Stimulated activated memory B cell treated with anti-CD40 and anti-IgM and Interleukin-4, amounts not matched to agents 10 μg/mL and 1 μg/mL and 100 μg/mL, for 72 hours (primary cell): ENCODE measurements at regions not wholly inside any gene's neighbourhood (a gene's known extent, or its start where the extent isn't known, plus 50 kb on each side); places are given as distances from the start of the nearest gene placed in this dataset.
A peak's percentile ranks its signal among the peaks of the same experiment; 100 is the strongest.

Source experiments
- ATAC-seq: fragments of 150-1000 bp; cut with Tn5 transposase; 2 replicates; pipeline ENCODE4 v1.10.0; 2021
- H3K27ac Mint-ChIP-seq: one replicate; pipeline ENCODE4 v1.8.0; 2022; ENCODE audit warnings: mild to moderate bottlenecking, mixed read lengths
- H3K27me3 Mint-ChIP-seq: one replicate; pipeline ENCODE4 v1.8.0; 2022; ENCODE audit warnings: mixed read lengths
- H3K36me3 Mint-ChIP-seq: one replicate; pipeline ENCODE4 v1.8.0; 2022; ENCODE audit warnings: mixed read lengths
- H3K4me1 Mint-ChIP-seq: one replicate; pipeline ENCODE4 v1.8.0; 2022; ENCODE audit warnings: mixed read lengths
- H3K4me3 Mint-ChIP-seq: one replicate; pipeline ENCODE4 v1.8.0; 2022; ENCODE audit warnings: mild to moderate bottlenecking, moderate library complexity, mixed read lengths
- H3K9me3 Mint-ChIP-seq: one replicate; pipeline ENCODE4 v1.8.0; 2022; ENCODE audit warnings: mixed read lengths

DNA sequence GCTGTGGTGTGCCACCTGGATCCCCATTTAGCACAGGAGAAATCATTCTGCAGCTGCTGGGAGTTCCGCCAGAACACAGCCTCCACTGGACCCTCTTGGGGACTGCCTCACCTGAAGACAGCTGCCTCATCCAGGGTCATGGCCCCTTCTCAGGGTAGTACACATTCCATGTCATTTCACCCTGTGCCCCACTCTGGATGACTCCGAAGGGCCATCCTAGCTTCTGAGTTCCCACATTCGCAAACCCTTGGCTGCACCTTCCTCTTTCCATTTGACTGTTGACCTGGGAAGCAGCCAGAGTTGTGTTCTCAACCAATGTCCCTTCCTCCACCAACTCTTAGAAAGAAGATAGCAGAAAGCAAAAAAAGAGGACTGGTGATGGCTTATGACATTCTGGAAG, 125.6 kb upstream of the TBX20 start:
- Mint-ChIP-seq H3K4me1 (peaks cover 9% of the 10 kb centered on the region), H3K4me3 (no peak overlapping the region), H3K9me3 (peaks cover 3% of the 10 kb centered on the region), H3K27me3 (peaks cover 14% of the 10 kb centered on the region), H3K27ac (no peak overlapping the region), H3K36me3 (no peaks in the 10 kb centered on the region)
- ATAC-seq: no peak

DNA sequence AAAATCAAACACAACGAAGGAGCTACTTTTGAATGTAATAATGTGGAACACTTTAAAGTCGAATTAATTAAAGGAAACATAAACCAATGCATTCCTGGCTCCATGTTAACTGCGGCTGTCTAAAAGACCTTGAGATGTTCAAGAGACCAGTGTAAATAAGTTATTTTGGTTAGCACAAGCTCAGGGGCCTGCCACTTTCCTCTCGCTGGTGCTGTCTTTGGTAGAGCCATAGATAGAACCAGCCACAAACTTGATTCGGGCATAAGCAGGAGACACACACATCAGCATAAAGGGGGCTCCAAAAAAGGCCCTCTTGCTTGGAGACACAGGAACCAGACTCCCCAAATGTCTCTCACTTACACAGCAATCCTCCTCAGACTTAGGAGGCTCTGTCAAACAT, 121.6 kb upstream of the TBX20 start:
- no peak overlapping the region for H3K4me3 Mint-ChIP-seq
- ATAC-seq: no peak
- H3K9me3 Mint-ChIP-seq: peaks cover 5% of the 10 kb centered on the region
- no peaks in the 10 kb centered on the region for H3K36me3 Mint-ChIP-seq
- H3K27ac Mint-ChIP-seq: no peak overlapping the region
- H3K27me3 Mint-ChIP-seq: peaks cover 14% of the 10 kb centered on the region
- no peaks in the 10 kb centered on the region for H3K4me1 Mint-ChIP-seq

DNA sequence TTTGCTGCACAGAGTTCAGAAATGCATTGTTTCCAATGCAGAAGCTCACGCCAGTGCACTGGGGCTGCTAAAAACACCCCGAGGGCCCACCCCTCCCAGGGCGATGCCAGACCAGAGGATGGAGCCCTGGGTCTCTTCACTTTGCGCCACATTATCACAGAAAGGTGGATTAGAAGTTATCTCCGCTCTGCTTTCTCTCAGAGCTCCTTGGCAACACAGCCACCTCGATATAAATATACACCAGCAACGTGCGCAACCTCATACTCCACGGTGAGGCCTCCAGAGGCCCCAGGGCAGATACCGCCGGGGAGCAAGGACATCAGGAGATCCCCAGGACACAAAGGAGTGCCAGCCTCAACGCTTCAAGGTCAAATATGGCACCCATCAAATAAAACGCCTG, 121.0 kb upstream of the TBX20 start:
- no peak for ATAC-seq
- H3K9me3 Mint-ChIP-seq: peaks cover 5% of the 10 kb centered on the region
- no peak overlapping the region for H3K4me3 Mint-ChIP-seq
- H3K27me3 Mint-ChIP-seq: peaks cover 12% of the 10 kb centered on the region
- H3K4me1 Mint-ChIP-seq: no peaks in the 10 kb centered on the region
- no peak overlapping the region for H3K27ac Mint-ChIP-seq
- H3K36me3 Mint-ChIP-seq: no peaks in the 10 kb centered on the region

- Mint-ChIP-seq H3K36me3 (no peaks in the 10 kb centered on the region), H3K4me1 (no peaks in the 10 kb centered on the region), H3K27ac (no peak overlapping the region), H3K4me3 (no peak overlapping the region), H3K27me3 (no peaks in the 10 kb centered on the region), H3K9me3 (peaks cover 5% of the 10 kb centered on the region)
- ATAC-seq: no peak
Observed at GRCh38 chr7:35371221-35371620, 117.3 kb upstream of the TBX20 start.

DNA sequence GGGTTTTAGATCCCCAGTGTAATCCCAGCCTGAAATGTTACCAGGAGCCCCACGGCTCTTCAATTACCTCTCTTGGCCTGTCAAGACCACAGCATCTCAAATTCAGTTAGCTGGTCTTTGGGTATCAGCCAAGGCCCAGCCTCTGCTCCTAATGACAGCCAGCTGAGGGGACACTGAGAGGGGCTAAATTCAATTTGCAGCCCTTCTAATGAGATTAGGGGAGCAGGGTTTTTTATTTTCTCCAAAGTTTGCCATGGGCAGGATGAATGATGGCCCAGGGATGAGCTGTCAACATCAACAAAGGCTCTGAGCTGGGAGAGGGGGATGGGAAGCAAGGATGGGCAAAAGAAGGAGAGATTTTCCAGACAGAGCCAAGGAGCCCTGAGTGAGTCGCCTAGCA, 116.8 kb upstream of the TBX20 start:
- H3K9me3 Mint-ChIP-seq: peaks cover 5% of the 10 kb centered on the region
- H3K27ac Mint-ChIP-seq: no peak overlapping the region
- no peaks in the 10 kb centered on the region for H3K4me1 Mint-ChIP-seq
- H3K4me3 Mint-ChIP-seq: no peak overlapping the region
- H3K36me3 Mint-ChIP-seq: no peaks in the 10 kb centered on the region
- no peak for ATAC-seq
- H3K27me3 Mint-ChIP-seq: no peaks in the 10 kb centered on the region

- Mint-ChIP-seq H3K9me3 (no peaks in the 10 kb centered on the region), H3K4me1 (no peaks in the 10 kb centered on the region), H3K4me3 (no peak overlapping the region), H3K27me3 (peaks cover 21% of the 10 kb centered on the region), H3K36me3 (no peaks in the 10 kb centered on the region), H3K27ac (no peak overlapping the region)
- ATAC-seq: no peak
Observed at GRCh38 chr7:35366167-35367155, 112.6 kb upstream of the TBX20 start.

DNA sequence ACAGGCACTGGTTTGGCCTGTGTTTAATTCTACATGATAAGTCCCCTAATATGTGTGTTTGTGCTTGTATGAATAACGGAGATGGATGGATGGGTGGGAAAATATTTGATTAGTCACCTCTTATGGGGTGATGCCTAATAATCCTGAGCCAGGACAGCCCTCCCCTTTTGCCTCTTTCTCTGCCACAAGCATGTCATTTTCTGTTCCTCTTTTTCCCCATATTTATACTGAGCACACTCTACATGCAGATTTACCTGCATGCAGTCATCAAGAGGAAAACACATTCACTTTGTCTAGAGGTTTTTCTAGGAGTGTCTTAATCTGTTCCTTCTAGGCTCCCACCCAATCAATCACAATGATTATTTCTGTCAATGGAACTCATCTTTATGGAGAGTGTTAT, 111.6 kb upstream of the TBX20 start:
- Mint-ChIP-seq H3K9me3 (no peaks in the 10 kb centered on the region), H3K4me1 (no peaks in the 10 kb centered on the region), H3K27ac (no peak overlapping the region), H3K4me3 (no peak overlapping the region), H3K27me3 (peaks cover 21% of the 10 kb centered on the region), H3K36me3 (no peaks in the 10 kb centered on the region)
- ATAC-seq: no peak

DNA sequence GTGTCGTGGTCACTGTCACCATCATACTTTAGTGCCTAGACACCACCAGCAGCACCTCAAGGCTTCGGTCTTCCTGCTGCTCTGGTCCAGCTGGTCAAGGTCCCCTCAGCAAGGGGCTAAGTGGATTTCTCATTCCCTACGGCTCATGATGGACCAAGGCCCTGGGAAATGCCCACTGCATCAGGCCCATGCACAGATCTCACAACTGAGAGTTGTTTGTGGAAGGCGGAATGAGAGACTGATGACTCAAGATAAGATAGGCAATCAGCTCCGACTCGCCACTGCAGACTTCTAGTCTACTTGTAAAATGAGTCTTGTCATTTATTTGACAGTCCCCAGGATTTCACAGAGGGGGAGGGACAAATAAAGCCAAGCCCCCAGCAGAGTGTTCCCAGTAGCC, 108.4 kb upstream of the TBX20 start:
- Mint-ChIP-seq H3K4me1 (no peaks in the 10 kb centered on the region), H3K27ac (no peak overlapping the region), H3K9me3 (no peaks in the 10 kb centered on the region), H3K27me3 (peaks cover 21% of the 10 kb centered on the region), H3K36me3 (no peaks in the 10 kb centered on the region), H3K4me3 (no peak overlapping the region)
- ATAC-seq: no peak

DNA sequence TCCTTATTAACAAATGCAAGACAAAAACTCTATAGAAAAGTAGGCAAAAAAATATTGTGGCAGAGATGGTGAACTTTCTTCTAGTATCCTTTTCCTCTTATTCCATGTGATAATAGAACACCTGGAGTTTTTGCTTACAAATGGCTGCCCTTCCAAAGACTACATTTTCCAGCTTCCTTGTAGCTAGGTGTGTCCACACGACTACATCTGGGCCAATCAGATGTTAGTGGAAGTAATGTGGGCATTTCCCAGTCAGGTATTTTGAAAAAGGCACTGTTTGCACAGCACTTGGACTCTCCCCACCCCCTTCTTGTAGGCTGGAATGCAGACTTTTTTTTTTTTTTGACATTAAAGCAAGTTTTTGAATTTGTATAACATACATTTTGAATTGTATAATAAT, 105.5 kb upstream of the TBX20 start:
- Mint-ChIP-seq H3K4me1 (no peaks in the 10 kb centered on the region), H3K9me3 (no peaks in the 10 kb centered on the region), H3K4me3 (no peak overlapping the region), H3K27ac (no peak overlapping the region), H3K27me3 (peaks cover 36% of the 10 kb centered on the region), H3K36me3 (no peaks in the 10 kb centered on the region)
- no peak for ATAC-seq

DNA sequence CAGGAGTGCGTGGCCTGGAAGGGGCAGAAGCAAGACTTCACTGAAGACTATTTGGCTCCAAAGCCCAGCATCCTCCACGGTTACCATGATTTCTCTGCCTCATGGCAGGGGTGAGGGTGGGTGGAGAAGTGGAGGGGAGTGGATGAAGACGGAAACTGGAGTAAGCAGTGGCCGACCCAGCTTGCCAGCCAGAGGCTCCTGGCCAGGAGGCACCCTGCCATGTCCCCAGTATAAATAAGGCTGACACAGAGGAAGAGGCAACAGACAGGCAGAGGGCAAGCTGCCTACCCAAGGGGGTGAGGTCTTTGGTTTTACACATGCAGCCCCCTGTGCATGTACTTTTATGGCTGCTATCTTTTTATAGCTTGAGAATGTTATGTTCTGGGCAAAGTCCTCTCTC, 102.6 kb upstream of the TBX20 start:
- Mint-ChIP-seq H3K27me3 (peaks cover 15% of the 10 kb centered on the region), H3K4me3 (no peak overlapping the region), H3K27ac (no peak overlapping the region), H3K36me3 (no peaks in the 10 kb centered on the region), H3K9me3 (no peaks in the 10 kb centered on the region), H3K4me1 (no peaks in the 10 kb centered on the region)
- ATAC-seq: peak; percentile 38

DNA sequence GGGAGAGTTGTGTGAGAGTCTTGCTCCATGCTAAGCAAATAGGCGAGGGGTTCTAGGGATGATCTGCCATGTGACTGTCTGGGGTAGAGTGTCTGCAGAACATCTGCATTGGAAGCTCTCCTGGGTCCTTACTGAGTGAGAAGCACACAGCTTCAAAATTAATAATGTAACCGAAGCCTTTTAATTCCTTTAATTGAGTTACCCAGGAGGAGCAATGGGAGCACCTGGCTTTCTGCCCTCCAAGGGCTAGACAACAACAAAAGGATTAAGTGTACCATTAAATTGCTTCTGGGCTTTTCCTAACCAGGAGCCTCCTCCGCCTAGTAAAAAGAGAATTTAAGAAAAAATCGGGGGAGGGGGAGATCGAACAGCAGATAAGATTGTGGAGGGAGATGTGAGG, 102.0 kb upstream of the TBX20 start:
- Mint-ChIP-seq H3K27me3 (peaks cover 21% of the 10 kb centered on the region), H3K4me3 (no peak overlapping the region)
- no peak for ATAC-seq

DNA sequence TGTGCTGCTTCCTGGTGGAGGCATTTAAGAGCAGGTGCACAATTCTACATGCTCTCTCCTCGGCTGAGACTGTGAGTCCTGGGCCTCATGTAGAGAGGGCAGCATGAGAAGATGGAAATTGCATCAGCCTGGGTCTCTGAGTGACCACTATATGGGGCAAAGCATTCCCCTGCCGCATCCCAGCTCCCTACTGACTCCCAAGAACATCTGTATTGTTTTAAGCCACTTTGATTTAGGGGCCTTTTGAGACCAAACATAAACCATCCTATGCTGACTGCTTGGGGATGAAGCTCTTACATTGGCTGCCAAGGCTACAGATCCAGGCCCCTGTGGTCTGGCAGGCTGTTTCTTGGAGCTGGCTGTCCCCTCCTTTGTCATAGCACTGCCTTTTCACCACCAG, 101.3 kb upstream of the TBX20 start:
- Mint-ChIP-seq H3K36me3 (no peaks in the 10 kb centered on the region), H3K4me1 (no peaks in the 10 kb centered on the region), H3K27ac (no peak overlapping the region), H3K4me3 (no peak overlapping the region), H3K9me3 (no peaks in the 10 kb centered on the region), H3K27me3 (peaks cover 24% of the 10 kb centered on the region)
- ATAC-seq: no peak

More for the DNA sequence above, 102.0 kb upstream of the TBX20 start:
- Mint-ChIP-seq H3K9me3 (no peaks in the 10 kb centered on the region), H3K36me3 (no peaks in the 10 kb centered on the region), H3K4me1 (no peaks in the 10 kb centered on the region), H3K27ac (no peak overlapping the region)

DNA sequence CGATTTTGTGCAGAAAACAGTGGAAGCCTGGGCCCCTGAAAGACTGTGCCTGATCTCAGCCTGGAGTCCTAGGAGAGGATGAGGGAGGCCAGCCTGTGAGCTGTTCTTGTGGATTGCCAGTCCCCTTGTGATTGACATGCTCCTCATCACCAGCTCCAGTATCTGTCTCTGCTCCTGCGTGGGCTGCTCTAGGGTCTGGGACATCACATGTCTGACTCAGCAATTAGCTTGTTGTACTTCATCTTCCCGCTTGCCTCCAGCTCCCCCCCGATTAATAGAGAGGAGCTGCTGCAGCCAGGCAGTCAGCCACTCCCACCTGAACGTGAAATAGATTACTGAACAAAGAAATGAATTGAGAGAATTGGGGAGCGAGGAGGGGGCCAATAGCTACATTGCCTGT, 99.6 kb upstream of the TBX20 start:
- Mint-ChIP-seq H3K9me3 (no peaks in the 10 kb centered on the region), H3K27ac (no peak overlapping the region), H3K27me3 (peaks cover 24% of the 10 kb centered on the region), H3K4me3 (no peak overlapping the region), H3K4me1 (no peaks in the 10 kb centered on the region), H3K36me3 (no peaks in the 10 kb centered on the region)
- no peak for ATAC-seq

GRCh38 chr7:35351466-35351865, 97.6 kb upstream of the TBX20 start:
- Mint-ChIP-seq H3K27me3 (peaks cover 21% of the 10 kb centered on the region), H3K36me3 (no peaks in the 10 kb centered on the region), H3K9me3 (no peaks in the 10 kb centered on the region), H3K27ac (no peak overlapping the region), H3K4me1 (no peaks in the 10 kb centered on the region), H3K4me3 (no peak overlapping the region)
- no peak for ATAC-seq

GRCh38 chr7:35348611-35349400, 94.9 kb upstream of the TBX20 start:
- ATAC-seq: no peak
- Mint-ChIP-seq H3K27ac (no peak overlapping the region), H3K36me3 (no peaks in the 10 kb centered on the region), H3K4me3 (no peak overlapping the region), H3K9me3 (no peaks in the 10 kb centered on the region), H3K27me3 (peaks cover 10% of the 10 kb centered on the region), H3K4me1 (no peaks in the 10 kb centered on the region)

GRCh38 chr7:35342786-35343185, 88.9 kb upstream of the TBX20 start:
- Mint-ChIP-seq H3K4me1 (no peaks in the 10 kb centered on the region), H3K4me3 (no peak overlapping the region), H3K36me3 (no peaks in the 10 kb centered on the region), H3K27ac (no peak overlapping the region), H3K9me3 (no peaks in the 10 kb centered on the region), H3K27me3 (no peaks in the 10 kb centered on the region)
- ATAC-seq: no peak
